Activated CD4-positive, CD25-positive, alpha-beta regulatory T cell treated with anti-CD3 and anti-CD28 coated beads, Interleukin-2, amount 50 U/mL, for 72 hours (primary cell): ENCODE measurements at regions not wholly inside any gene's neighbourhood (a gene's known extent, or its start where the extent isn't known, plus 50 kb on each side); places are given as distances from the start of the nearest gene placed in this dataset.

Experiments used
- DNase-seq: peaks from one replicate; pipeline ENCODE4 v3.0.0; 2021

DNA sequence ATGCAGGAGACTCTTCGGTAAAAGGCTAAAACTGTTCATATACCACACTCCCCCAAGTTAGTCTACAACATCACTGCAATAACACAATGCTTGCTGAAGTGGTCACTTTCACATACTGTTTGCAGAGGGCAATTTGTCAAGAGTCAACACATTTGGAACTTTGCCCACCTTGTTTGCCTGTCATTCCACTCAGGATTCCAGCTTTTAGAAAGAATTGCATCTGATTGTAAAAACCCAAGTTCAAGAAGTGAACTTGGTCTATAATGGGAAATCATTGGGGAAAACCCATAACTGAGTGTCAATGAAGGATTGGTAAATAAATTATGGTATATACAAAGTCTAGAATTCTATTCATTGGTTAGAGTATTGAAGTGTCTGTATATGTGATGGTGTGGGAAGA is 120.5 kb downstream of the GADD45G start:
- no peak for DNase-seq

DNA sequence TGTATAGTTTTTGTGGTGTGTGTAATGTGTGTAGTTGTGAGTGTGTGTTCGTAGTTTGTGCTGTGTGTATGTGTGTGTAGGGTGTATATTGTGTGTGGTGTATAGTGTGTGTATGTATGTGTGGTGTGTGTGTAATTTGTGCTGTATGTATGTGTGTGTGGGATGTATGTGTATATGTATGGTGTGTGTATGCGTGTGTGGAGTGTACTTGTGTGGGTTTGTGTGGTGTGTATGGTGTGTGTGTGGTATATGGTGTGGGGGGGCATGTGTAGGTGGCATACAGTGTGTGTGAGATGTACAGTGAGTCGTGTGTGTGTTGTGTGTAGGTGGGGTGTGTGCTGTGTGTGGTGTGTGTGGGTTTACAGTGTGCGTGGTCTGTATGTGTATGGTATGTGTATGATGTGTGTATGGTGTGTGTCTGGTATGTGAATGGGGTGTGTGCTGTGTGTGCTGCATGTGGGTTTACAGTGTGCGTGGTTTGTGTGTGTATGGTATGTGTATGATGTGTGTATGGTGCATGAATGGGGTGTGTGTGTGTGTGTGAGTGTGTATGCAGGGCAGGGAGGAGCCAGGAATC is 125.2 kb downstream of the GADD45G start:
- DNase-seq: no peak

DNA sequence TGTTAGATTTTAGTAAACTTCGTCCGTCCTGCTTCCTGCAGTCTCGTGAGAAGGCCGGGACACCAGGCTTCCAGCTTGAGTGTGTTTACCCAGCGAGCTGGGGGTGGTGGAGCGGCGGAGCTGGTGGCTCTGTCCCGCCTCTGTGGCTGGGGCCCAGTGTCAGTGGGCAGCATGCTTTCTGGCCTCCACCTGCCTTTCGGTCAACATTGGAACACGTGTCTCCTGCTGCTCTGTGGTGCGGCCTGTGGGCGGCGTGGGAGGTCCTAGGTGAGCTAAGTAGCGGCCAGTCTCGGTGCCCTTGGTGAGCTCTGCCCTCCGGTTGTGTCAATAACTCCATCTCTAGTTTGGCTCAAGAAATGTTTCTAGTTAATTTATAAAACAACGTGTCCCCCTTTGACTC is 125.9 kb downstream of the GADD45G start:
- DNase-seq: no peak

DNA sequence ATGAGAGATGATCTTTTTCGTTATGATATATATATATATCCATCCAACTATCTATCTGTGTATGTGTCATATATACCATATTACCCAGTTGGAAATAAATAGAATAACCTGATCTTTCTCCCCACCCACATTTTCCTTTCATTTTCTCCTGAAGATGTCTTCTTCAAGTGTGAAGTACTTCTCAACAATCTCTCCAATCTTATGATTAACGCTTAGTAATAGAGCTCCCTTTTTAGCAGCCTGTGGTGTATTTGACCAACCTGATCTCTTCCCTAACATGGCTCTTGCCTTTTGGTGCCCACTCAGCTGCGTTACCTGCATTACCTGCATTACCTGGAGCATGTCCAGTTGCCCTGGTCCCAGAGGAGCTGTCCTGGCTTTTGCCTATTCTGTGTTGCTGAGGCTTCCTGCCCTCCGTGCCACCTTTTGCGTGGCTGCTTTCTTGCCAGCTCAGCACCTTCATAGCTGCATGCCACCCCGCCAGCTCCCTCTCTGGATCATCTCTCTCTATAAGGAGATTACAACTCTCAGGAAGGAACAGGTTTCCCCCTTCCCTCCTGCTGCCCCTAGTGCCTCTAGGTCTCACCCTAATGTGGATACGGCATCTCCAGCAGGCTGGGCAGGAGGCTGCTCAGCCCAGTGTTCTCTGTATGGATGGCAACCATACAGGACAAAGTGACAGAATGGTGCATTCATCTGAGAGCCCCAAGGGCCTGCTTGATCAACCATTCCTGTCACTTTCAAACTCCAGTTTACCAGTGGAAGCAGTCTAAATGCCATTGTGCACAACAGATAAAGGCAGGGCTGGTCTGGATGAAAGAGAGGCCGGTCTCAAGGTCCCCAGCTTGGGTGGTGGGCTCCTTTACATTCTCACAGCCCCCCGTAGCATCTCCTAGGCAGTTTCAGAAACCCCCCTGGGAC is 126.7 kb downstream of the GADD45G start:
- DNase-seq: no peak

DNA sequence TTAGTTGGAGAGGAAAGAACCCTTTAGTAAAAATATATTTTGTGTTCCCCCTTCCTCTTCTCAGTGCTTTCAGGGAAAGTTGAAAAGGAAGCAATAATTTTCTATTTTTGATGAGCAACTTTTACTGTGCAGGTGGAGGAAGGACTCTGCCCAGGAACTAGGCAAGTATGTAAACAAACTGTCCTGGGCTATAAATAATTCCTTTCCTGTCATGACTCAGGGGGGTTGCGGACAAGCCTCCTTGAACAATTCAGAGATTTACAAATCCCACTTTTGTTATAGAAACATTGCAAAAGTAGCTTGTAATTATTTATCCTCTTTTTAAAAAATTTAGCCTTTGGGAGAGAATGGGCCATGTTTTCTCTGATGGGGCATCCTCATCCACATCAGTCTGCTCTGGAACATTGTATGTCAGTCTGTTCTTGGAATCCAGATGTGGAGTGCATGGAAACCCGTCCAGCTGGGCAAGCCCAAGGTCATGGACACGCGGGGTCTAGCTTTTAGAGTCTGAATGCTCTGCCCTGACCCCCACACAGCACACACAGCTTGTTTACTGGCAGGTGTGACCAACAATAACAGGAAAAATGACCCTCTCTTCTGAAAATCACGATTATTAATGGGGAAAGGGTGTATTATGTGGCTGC is 127.6 kb downstream of the GADD45G start:
- DNase-seq: no peak

DNA sequence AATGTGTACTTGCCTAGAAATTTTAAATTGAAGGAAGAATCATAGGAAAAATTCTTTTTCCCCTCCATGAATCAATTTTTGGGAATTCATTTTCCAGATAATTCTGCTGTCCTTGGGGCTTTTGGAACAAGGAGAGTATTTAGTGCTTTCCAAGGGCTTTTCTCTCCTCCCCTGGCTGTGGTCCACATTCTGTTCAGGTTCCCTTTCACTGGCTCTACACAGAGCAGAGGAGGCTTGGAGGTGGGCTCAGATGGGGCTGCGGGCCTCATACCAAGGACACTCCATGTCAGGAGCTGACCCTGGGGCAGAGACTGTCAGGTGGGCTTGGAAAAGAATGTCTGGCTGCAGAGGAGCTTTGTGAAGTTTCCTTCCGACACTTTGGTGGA is 128.1 kb downstream of the GADD45G start:
- DNase-seq: no peak

DNA sequence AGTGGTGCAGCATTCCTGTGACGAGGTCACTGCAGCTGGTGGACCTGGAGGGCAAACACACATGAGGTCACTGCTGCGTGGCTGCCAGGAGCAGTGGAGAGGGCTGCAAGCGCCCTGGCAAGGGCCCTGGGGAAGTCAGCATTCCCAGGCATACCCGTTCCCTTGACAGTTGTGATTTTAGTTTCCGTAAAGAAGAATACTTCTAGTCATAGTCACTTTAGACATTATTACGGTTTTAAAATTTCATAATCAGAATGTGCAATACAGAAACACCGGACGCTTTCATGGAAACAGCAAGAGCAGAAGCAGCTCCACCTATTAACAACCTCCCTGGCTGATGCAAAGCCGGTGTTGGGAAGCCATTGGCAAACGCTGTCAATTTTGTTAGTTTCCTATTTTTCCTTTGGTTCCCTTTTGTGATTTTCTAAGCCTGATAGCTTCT is 129.8 kb downstream of the GADD45G start:
- no peak for DNase-seq

DNA sequence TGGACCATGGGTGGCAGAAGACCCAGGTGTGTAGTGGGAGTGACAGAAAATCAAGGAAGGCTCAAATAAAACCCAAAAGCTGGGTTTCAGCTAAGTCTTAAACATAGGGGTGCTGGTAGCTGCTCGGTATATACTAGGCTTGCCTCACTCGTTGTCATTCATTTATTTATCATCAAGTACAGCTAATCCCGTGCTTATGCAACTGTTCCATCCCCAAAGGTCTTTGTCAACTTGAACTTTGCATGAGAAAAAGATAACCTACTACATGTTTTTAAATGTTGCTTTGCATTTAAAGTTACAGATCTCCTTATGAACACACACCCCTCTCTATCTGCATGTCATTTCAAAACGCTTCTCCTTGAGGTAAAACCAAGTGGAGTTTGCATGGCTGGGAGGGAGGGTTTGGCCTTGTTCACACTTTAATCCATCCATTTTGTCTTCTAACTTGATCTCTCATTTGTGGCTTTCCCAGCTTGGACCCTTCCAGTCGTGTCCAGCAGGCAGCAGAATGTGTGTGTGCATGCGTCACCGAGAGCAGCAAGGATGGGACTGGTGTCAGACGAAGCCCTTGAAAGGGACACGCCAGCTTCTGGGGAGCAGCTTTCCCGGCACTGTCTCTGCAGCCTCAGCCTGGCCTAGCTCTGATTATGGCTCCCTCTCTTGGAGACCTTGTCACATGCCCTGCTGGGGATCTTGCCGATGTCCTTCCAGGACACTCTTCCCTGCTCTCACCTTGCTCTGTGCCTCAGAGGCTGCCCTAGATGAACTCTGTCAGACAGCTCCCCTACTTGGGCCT is 133.5 kb downstream of the GADD45G start:
- DNase-seq: no peak

DNA sequence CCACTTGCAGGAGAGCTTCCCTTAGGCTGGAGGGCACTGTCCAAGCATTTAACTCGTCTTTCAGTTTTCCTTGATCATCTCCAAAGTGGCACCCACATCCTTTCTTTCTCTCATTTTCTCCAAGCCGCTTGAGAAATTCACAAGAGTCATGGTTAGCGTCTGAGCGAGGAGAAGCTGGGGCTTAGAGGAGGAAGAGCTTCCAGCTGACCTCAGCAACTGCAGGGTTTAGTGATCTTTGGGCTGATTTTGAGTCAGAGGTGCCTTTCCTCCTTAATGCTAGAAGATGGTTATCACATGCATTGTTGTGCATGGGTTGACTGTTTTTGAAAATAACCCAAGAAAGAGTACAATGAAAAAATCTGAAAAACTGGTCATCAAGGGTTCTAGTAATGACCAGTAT is 134.7 kb downstream of the GADD45G start:
- DNase-seq: no peak

DNA sequence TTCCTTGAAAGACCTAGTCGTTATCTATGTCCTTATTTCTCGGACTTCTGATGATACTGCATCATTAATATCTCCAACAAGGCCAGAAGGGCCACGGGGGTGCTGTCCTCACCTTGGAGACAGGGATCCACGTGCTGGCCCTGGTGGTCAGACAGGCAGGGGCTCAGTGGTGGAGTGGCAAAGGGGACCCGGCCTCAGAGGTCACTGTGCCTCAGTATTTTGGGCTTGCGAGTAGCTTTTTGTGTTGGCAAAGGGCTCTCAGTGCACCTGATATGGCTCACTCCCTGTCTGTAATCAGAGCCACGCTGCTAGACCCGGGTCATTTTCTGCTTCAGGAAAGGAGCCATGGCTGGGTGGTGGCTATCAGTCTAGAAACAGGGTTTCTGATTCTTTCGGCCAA is 135.1 kb downstream of the GADD45G start:
- DNase-seq: no peak

DNA sequence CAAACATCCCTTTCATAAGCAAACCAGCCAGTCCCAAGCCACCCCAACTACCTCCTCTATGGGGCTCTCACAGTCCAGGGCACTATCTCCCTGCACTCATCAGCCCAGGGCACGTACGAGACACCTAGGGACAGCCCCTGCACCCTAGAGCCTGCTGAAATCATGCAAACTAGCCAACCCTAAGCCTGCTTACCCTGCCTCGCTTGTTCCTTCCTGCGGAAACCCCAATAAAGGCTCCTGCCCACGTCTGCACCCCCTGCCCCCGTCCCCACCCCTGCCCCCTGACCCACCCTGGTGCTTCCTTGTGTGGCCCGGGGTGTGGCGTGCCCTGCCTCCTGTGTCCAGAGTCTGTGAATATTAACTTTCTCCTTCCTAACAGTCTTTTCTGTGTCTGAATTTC is 135.9 kb downstream of the GADD45G start:
- DNase-seq: peak; percentile 52

DNA sequence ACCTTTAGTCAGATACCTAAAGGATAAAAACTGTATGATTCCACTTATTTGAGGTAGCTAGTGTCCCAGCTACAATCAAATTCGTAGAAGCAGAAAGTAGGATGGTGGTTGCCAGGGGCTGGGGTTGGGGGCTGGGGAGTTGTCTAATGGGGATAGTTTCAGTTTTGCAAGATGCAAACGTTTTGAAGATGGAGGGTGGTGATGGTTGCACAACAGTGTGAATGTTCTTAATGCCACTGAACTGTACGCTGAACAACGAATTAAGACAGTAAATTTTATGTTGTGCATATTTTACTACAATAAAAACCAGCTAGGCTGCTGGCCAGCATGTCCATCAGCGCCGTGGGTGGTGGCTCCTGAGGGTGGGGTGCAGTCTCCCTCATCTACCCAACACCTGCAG is 137.8 kb downstream of the GADD45G start:
- no peak for DNase-seq

DNA sequence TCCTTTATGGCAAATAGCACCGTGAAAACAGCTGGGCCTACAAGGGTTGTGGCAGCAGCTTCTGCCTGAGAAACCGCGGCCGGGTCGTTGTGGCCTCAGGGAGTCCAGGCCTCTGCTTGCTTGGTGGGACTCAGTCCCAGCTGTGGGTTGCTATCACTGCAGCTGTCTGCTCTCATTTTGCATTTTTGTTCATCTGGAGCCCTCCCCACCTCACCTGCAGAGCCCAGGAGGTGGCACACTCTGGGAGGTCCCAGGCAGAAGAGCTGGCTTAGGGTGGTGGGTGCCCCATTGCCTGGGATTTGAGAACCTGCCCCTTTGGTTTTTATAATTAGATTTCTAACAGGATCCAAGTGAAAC is 138.4 kb downstream of the GADD45G start:
- DNase-seq: no peak

DNA sequence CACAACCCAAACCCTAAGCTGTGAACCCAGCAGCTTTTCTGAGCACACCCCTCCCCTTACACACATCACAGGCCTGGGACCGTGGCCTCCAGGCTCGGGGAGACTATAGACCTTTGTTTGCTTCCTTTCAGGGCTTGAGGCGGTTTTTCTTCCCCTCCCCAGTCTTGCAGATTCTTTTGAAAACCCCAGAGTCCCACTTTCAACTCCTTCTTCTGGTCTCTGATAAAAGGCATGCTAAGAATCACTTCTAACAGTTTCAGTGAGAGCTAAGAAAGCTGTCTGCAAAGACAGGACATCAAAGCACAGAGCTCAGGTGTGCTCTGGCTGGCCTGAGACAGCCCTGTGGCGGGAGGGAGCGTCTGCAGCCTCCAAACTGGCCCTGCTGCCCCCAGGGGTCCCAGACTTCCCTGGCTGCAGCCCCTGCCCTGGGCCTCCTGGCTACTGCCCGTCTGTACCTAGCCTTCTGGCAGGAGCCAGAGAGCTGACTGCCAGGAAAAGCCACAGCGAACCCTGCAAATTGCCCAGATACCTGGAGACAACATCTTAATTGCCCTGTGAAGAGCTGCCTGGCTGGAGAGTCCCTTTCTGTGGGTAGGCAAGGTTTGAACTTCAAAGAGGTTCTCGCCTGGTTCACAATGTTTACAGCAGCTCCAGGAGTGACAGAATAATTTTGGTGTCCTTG is 138.9 kb downstream of the GADD45G start:
- peak; percentile 37 for DNase-seq

DNA sequence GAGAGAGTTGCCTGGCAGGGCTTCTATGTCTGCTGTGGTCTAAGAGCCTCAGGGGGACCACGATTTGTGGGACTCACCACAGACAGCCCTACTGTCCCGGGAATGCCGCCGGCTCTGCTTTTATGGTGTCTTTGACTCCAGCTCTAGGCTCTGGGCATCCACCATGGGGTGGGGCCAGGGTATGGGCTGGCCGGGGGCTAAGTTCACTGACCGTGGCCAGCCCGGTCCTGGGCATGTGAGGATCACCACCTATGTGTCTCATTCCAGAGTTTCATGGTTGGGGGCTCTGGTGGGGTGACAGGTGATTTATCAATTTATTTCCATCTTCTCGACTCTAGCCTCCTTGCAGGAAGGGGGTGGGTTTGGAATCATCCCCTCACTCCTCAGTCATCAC is 139.4 kb downstream of the GADD45G start:
- DNase-seq: no peak

DNA sequence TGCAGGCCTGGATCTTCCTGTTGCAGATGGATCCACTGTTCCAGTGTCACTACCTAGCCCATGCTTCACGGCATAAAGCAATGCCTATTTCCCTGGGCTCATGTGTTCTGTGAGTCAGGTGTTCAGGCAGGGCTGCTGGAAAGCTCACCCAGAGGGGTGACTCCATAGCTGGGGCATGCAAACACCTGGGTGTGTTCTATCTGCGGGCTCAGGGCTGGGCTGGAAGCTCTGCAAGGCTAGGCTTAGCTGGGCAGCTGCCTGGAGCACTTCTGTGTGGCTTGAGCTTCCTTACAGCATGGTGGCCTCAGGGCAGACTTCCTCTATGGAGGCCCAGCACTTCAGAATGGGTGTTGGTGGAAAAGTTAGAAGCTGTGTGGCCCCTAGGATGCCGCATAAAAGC is 139.9 kb downstream of the GADD45G start:
- no peak for DNase-seq

DNA sequence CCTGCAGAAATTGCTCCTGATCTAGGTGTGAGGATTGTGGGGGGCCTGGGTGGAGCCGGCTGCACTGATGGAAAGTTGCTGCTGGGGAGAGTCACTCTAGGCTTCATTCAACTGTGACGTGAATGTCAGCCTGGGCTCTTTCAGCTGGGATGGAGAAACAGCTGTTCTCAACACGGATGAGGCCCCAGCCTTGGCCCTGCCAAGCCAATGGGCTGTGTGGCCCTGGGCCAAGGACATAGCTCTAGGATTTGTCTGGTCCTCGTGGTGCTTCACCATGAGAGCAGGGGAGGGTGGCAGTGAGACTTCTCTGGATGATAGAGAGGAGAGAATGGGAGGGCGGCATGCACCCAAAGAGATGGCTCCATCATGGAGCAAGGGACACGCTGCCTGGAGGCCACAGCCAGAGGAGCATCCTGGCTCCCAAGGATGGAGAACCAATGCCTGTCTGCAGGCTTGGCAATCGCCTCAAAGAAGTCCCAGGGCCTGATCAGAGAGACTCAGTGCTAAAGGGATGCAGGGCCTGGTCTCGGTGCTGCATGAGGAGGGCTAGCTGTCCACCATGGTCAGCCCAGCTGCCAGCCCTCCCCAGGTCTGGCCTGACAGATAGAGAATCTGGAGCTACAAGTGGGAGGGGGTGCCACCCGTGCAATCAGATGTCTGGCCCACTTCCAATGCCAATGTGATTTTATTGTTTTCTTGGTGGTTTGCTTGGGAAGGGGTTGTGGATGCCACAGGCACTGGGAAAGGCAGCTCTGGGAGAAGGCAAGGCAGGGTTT is 141.0 kb downstream of the GADD45G start:
- DNase-seq: no peak

DNA sequence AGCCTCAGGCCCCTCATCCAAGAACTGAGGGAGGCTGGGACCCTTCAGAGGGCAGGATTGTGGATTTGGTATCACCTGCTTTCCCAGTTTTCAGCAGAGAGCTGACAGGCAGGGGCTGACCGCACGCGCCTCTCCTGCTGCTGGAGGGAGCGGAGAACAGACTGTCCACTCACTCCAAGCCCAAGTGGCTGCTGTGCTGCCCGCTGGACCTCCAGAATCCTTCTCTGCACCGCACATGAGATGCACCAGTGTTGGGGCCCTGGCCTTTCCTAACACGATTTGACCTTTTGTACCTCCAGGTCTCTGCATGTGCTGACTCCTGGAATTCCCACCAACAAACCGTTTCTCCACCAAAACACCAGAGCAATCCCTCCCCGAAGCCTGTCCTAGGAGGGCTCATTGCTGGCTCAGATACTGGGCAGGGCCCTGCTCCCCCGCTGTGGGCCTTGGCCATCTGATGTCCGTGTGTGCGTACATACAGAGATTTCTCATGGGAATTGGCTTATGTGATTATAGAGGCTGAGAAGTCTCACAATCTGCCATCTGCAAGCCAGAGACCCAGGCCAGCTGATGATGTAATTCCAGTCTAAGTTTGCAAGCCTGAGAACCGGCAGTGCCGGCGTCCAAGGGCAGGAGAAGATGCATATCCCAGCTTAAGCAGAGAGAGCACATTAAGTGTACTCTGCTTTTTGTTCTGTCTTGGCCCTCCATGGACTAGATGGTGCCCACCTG is 141.7 kb downstream of the GADD45G start:
- no peak for DNase-seq

DNA sequence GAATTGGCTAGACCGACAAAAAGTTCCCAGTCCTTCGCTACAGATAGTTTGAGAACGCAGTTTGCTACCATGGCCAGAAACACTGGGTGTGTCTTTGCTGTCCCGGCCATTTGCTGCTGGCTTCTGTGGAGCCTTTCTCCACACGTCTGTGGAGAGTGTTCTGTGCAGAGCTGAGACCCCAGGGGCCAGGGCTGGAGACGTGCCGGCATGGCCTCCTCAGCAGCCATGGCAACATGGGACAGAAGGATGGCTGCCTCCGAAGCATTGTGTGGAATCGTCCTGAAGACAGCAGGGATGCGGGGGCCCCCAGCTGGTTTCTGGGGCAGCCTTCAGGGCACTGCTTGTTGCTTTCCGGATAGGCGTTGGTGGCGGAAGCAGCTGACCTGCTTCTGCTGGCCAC is 142.8 kb downstream of the GADD45G start:
- DNase-seq: no peak

DNA sequence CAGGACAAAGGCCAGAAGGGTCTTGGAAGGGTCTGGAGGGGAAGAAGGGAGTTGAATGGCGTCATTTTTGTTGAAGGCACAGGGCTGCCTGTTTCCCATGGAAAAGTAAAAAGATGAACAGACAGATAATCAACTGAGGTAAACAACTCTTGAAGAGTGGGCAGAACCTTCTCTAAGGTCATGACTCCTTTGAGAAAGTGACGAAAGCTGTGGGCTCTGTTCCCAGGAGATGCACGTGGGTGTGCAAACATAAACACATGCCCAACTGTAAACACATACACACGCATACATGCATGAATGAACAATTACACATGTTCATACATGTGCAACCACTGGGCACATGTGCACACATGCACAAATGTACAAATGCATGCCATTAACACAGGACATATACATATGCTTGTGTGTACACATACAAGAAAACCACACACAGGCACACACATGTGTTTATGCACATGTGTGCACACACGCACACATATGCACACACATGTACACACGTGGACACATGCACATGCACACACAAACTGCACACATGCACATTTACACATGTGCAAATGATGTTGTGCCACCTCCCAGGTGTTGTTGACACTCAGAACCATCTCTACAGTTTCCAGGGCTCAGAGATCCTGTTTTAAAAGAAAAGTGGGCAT is 143.3 kb downstream of the GADD45G start:
- no peak for DNase-seq
